OCI-LY1 (cell line): ENCODE measurements at regions not wholly inside any gene's neighbourhood (a gene's known extent, or its start where the extent isn't known, plus 50 kb on each side); places are given as distances from the start of the nearest gene placed in this dataset.

Experiments used
- CTCF ChIP-seq: fragments of 200-600 bp; sonication (generic), shearing (Covaris generic); IDR thresholded peaks from 2 replicates; pipeline ENCODE4 v1.5.1; 2017; ENCODE audit warnings: mild to moderate bottlenecking, antibody characterized with exemption, low read length, moderate library complexity, mixed read lengths
- EZH2 ChIP-seq: fragments of 200-600 bp; sonication (generic), shearing (Covaris generic); IDR thresholded peaks from 2 replicates; pipeline ENCODE4 v1.8.0; 2017; ENCODE audit warnings: borderline replicate concordance, mixed run types, mild to moderate bottlenecking, antibody characterized with exemption, low read length, moderate library complexity, mixed read lengths

GRCh38 chr2:33746208-33746800, 147.2 kb upstream of the FAM98A start:
- no peak for TF ChIP-seq CTCF
- TF ChIP-seq EZH2: no peak
